Left colon (tissue), 2 donors: ENCODE measurements at regions not wholly inside any gene's neighbourhood (a gene's known extent, or its start where the extent isn't known, plus 50 kb on each side); places are given as distances from the start of the nearest gene placed in this dataset.
"Not testable (repeated sequence)": the region's sequence is repeated elsewhere in the genome, so short reads cannot be mapped to it uniquely, and the experiment has no call there.

Experiments
- ATAC-seq: fragments of 200-7000 bp; cut with Tn5 transposase; one replicate; pipeline ENCODE4 v1.9.1; 2020; ENCODE audit warnings: mild to moderate bottlenecking, moderate library complexity
- DNase-seq, 2 donors: peaks; one replicate each; pipeline ENCODE4 v3.0.0-alpha.2; 2020
- intact Hi-C, 2 donors: fragments of 100-400 bp; cut with DNase I in 1 of 2; cut with micrococcal nuclease in 1 of 2; formaldehyde crosslinking; loops; one replicate each; pipeline versions ENCODE4 v1.11.2 to v1.14.0; 2022; cut with DNase I, micrococcal nuclease
- donor health status: DM: no; HTN: no; CAD: no.
- donor health status: DM: yes; HTN: yes; CAD: no.

DNA sequence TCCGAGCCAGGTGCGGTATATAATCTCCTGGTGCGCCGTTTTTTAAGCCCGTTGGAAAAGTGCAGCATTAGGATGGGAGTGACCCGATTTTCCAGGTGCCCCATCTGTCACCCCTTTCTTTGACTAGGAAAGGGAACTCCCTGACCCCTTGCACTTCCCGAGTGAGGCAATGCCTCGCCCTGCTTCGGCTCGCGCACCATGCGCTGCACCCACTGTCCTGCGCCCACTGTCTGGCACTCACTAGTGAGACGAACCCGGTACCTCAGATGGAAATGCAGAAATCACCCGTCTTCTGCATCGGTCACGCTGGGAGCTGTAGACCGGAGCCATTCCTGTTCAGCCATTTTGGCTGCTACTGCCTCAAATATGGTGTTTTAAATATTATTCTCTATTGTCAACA lies 198.0 kb downstream of the MEIS1 start:
- intact Hi-C loops, DNase-seq, ATAC-seq: not testable (repeated sequence)

GRCh38 chr2:66633631-66634030 lies 198.7 kb downstream of the MEIS1 start:
- intact Hi-C loops: no loop called here
- no peak for ATAC-seq
- DNase-seq: no peak

DNA sequence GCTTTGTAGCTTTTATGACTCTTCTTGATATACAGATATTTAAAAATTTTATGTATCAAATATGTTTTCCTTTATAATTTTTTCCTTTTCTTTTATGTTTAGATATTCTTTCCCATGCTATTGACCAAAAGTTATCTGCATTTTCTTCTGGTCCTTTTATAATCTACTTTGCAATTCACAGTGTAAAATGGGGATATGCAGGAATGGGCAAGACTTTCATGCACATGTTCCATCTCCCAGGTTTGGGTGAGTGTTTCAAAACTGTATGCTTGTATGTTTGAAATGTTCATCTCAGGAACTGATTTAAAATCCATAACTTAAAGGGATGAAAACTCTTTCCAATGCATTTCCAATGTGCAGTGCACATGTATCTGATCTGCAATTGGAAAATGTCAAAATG lies 199.9 kb downstream of the MEIS1 start:
- ATAC-seq (no peak), DNase-seq (no peak)
- intact Hi-C loops: no loop called here

DNA sequence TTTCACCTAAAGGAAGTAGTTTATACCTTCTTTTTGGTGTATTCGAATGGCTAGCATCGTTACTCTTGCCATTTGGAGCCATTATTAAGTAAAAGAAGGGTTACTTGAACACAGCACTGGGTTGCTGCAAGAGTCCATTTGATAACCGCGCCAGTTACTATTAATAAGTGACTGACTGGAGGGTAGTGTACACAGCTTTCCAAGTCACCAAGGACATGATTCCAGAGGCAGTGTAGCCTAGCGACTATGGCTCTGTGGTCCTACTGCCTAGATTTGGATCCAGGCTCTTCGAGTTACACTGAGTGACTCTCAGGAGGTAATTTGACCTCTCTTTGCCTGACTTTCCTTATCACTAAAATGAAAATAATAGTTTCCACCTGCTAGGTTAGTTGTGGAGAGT lies 206.8 kb downstream of the MEIS1 start:
- intact Hi-C loops: no loop called here
- ATAC-seq: no peak

GRCh38 chr2:66648081-66648480 lies 213.2 kb downstream of the MEIS1 start:
- ATAC-seq, intact Hi-C loops, DNase-seq: not testable (repeated sequence)

More for the DNA sequence above, 206.8 kb downstream of the MEIS1 start:
- no peak for DNase-seq

- ATAC-seq (no peak), DNase-seq (no peak)
- intact Hi-C loops: no loop called here
Measured at GRCh38 chr2:66649006-66649405, 214.1 kb downstream of the MEIS1 start.

DNA sequence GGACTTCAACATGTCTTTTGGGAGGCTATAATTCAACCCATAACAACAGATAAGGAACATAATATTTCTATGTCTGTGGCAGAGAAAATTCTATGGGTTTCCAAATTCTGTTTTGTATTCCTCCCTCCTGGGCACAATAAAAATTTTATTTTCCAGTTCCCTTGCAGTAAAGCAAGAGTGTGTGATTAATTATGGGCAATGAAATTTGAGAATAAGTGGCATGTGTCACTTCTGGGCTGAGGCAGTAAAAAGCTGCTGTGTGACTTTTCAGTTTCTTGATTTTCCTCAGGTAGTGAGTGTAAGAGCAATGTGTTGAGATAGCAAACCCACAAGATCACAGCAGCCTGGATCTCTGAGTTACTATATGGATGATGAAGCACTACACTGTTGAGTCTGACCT lies 216.4 kb downstream of the MEIS1 start:
- intact Hi-C loops: no loop called here
- ATAC-seq (no peak), DNase-seq (no peak)

DNA sequence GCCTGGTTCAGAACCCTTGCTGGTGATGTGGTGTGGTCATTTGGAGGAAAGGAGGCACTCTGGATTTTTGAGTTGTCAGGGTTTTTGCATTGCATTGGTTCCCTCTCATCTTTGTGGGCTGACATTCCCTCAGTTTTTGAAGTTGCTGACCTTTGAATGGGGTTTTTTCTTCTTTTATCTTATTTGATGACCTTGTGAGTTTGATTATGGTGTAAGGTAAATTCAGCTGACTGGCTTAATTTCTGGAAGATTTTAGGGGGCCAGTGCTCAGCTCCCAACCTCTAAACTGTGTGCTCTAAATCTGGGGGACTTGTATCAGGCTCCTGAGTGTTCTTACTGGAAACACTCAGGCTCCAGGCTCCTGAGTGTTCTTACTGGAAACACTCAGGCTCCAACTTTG lies 225.9 kb downstream of the MEIS1 start:
- ATAC-seq (no peak), DNase-seq (no peak)
- intact Hi-C loops: no loop called here

DNA sequence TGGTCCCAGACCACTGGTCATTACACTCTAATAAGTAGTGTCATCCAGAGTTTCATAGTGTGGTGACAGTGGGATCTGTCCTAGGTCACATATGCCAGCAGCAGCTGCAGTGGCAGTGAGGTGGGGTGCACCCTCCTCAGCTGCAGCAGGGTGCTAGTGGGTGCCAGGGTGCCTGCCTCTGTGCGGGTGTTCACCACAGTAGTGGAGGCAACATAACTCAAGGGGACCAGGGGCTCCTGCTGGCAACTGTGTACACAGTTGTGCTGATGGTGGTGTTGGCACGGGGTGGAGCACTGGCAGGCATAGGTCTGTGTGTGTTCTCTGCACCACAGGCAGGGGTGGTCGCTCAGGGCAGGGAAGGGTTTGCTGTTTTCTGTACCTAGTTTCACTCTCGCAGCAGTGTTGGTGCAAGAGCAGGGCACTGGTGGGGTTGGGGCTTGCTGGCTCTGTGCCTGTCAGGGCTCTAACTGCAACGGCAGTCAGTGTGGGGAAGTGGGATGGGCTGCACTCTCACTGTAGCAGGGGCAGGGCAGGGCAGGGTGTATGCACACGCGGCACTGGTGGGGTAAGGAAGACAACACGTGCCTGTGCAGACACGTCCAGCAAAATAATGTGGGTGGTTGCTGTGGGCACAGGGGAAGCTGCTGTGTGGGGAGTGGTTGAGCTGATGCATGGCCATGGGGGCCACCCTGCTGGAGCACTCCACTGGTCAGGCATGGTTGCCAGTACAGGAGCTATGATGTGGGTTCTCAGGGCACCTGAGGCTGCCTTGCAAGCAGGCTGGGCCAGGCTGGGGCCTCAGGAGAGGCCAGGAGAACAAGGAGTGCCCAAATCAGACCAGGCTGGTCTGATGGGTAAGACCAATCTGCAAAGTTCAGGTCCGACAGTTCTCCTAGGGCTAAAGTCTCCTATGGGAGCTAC lies 226.6 kb downstream of the MEIS1 start:
- intact Hi-C loops: no loop called here
- ATAC-seq: no peak
- DNase-seq: no peak

DNA sequence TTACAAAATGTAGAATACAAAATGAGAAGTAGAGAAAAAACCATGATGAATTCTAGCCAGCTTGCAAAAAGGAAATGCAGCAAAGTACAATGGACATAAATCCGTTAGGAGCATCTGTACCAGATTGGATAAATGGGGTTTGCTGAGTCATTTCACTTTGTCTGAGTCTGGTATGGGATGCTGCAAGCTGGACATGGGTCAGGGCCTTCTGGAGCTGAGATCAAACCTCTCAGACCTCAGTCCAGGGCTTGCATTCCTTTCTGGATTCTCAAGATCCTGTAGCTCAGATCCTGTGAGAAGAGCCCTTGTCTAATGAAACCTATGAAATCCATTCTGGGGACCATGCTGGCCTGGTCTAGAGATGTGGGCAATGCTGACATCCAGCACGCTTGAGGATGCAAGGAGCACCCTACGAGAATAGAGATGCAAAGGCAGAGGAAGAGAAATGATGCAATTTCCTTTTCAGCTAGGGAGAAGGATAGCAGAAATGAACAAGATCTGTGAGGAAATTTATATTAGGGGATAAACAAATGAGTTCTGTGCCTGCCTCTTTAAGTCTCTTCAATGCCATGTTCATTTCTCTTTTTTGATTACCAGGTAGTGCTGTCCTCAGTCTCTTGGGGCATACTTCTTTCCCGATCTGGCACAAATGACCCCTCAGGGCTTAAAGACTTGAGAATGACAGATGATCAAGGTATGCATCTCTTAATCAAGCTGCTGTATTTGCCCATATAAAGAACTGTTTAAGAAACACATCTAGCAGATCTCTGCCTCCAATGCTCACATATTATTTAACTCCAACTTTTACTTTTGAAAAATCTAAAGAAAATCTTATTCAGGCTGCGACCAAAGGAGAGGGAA lies 230.4 kb downstream of the MEIS1 start:
- intact Hi-C loops: no loop called here
- no peak for ATAC-seq
- DNase-seq: no peak

DNA sequence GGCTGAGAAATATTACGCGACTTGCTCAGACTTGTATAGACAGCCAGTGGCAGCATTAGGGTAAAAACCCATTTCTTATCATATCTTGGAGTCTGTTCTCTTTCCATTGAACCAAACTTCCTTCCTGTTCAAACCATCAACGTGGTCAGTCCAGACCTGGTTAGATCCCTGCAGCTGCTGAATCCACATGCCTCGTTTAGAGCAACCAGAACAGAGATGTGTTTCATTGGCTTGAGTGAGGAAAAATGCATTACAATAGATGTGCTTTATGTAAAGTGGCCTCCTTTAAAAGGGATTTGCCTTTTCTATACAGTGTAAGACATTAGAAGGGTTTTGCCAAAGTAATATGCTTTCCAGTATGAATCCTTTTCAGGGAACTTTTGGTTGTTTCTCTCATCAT lies 232.4 kb downstream of the MEIS1 start:
- no peak for DNase-seq
- intact Hi-C loops: no loop called here
- no peak for ATAC-seq

DNA sequence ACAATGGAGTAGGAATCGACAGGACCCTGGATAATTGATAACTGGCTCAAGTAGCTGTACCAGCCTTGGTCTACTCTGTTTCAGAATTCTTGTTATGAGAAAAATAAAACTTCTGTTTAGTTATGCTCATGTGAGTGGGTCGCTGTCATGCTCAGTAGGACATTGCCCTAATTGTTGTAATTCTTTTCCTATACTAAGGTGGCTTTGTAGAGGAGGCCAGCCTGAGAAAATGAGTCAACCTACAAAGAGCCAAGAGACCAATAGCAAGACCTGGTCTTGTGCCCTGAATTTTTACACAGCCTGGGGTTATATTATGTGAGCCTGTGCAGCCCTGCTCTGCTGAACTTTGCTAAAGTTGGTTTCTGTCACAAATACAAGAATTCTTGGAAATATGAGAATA lies 238.4 kb downstream of the MEIS1 start:
- ATAC-seq: no peak
- intact Hi-C loops: no loop called here

GRCh38 chr2:66674087-66674486 lies 239.2 kb downstream of the MEIS1 start:
- DNase-seq (no peak), ATAC-seq (no peak)
- intact Hi-C loops: no loop called here

More for the DNA sequence above, 238.4 kb downstream of the MEIS1 start:
- DNase-seq: no peak

DNA sequence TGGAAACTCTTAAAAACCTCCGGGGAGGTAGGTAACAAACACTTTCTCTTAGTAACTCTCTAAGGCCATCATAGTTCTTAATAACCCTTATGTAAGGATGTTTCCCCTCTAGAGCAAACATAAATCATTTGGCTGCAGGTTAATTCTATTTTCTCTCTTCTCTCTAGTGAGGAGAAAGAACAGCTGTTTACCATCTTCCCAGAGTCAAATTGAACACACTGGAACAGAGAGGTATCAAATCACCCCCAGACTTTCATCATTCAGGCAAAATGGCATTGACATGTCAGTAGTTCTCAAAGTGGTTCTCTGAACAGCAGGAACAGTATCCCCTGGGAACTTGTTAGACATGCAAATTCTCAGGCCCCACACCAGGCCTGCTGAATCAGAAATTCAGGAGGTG lies 240.7 kb downstream of the MEIS1 start:
- intact Hi-C loops: no loop called here
- no peak for ATAC-seq
- no peak for DNase-seq

DNA sequence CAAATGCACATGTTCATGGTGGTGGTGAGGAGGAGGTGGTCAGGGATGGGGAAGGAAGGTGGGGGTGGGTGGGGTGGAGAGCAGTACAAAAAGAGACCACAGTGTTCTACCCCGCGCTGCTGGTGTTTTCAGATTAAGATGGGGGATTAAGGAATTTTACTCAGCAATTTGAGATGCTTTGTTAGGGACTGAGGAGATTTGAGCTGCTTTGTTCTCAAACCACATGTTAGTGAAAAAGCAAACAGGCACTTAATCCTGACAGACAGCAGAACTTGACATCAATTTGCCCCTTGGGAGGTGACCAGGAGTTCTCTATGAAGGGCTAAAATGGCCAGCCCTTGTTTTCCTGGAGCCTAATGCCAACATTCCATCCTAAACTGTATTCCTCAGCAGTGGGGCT lies 244.5 kb downstream of the MEIS1 start:
- no peak for DNase-seq
- intact Hi-C loops: no loop called here
- no peak for ATAC-seq

DNA sequence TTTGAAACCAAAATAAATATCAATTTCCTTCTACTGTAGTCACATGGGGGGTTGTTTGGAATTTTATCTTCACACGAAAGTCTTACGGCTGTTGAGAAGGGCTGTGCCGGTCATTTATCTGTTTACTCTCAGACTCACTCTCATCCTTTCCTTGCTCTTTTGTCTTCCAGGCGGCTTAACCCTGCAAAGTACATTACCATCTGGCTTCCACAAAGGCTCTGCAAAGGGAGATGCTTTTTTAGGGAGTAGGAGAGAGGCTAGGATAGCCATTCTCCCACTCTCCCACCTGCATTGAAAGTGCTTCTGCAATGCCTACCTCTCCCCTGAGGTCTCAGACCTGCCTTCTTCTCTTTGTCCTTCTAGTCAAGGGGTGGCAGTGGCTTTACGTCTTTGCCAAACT lies 247.6 kb downstream of the MEIS1 start:
- DNase-seq (no peak), ATAC-seq (peak; percentile 53)
- intact Hi-C loops: no loop called here

- DNase-seq (no peak), ATAC-seq (no peak)
- intact Hi-C loops: no loop called here
Measured at GRCh38 chr2:66683064-66683463, 248.1 kb downstream of the MEIS1 start.

GRCh38 chr2:66683599-66683998 lies 248.7 kb downstream of the MEIS1 start:
- intact Hi-C loops: no loop called here
- peak; percentile 41 for ATAC-seq
- DNase-seq: no peak

DNA sequence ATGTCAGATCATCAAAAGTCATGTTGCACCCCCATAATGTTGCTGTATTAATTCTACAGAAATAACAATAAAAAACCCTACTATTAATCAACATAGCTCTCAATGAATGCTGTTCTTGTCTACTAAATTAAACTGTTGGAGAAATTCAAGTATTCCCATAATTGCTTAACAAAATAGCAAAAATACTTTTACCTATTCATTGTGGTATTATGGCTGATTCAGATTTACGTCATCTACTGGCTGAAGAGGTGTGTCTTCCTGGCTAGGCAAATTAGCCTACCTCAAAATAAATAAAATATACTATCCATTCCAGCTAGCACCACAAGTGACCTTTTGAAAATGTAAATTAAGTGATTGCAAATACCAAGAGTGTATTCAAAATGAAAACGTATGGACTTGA lies 249.4 kb downstream of the MEIS1 start:
- ATAC-seq (no peak), DNase-seq (no peak)
- intact Hi-C loops: no loop called here

- intact Hi-C loops: no loop called here
- DNase-seq (no peak), ATAC-seq (no peak)
Measured at GRCh38 chr2:66686755-66687154, 251.8 kb downstream of the MEIS1 start.
